Fibroblast of mammary gland (primary cell): ENCODE measurements at regions not wholly inside any gene's neighbourhood (a gene's known extent, or its start where the extent isn't known, plus 50 kb on each side); places are given as distances from the start of the nearest gene placed in this dataset.
A peak's percentile ranks its signal among the peaks of the same experiment; 100 is the strongest.

Experiments used
- DNase-seq: peaks from one replicate; pipeline ENCODE4 v3.0.0-alpha.2; 2010; ENCODE audit warnings: low read depth
- H3K4me3 ChIP-seq: 2 replicates; pipeline ENCODE4 v1.5.1; 2011; ENCODE audit warnings: low read depth, mild to moderate bottlenecking, low read length, moderate library complexity; ENCODE audit not compliant: control insufficient read depth
- TF ChIP-seq, protein P1 (sequence below): conservative IDR thresholded peaks from 2 replicates; pipeline ENCODE4 v1.5.1; 2011; ENCODE audit warnings: low read depth, low read length, inconsistent platforms; ENCODE audit not compliant: control insufficient read depth, insufficient read depth

- peak; percentile 69 for DNase-seq
- TF ChIP-seq, protein P1, sequence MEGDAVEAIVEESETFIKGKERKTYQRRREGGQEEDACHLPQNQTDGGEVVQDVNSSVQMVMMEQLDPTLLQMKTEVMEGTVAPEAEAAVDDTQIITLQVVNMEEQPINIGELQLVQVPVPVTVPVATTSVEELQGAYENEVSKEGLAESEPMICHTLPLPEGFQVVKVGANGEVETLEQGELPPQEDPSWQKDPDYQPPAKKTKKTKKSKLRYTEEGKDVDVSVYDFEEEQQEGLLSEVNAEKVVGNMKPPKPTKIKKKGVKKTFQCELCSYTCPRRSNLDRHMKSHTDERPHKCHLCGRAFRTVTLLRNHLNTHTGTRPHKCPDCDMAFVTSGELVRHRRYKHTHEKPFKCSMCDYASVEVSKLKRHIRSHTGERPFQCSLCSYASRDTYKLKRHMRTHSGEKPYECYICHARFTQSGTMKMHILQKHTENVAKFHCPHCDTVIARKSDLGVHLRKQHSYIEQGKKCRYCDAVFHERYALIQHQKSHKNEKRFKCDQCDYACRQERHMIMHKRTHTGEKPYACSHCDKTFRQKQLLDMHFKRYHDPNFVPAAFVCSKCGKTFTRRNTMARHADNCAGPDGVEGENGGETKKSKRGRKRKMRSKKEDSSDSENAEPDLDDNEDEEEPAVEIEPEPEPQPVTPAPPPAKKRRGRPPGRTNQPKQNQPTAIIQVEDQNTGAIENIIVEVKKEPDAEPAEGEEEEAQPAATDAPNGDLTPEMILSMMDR = no peak
- H3K4me3 ChIP-seq = no peak overlapping the region
Measured at GRCh38 chr4:33054161-33054560, 2334.0 kb downstream of the PCDH7 start.

- no peak overlapping the region for H3K4me3 ChIP-seq
- DNase-seq = peak; percentile 49
- TF ChIP-seq, protein P1 = no peak
Measured at GRCh38 chr4:33054656-33055196, 2334.6 kb downstream of the PCDH7 start.

DNA sequence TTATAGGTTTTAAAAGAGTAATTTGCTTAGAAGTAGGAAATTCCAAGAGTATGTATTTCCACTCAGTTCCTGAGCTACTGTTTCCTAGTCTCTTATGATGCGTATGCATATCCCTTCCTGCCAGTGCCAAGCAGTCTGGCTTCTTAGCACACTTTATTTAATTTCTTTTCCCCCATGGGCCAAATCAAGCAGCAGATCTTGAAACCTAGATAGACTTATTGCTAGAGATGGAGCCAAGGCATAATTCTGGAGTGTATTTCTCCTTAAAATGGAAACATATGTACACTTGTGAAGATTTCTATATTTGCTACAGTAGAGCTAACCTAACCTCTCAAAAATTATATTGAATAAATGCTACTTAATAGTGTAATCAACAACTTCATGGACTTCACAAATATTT lies 2337.6 kb downstream of the PCDH7 start:
- TF ChIP-seq, protein P1 = no peak
- no peak for DNase-seq
- H3K4me3 ChIP-seq = no peak overlapping the region

GRCh38 chr4:33058998-33059397 lies 2338.8 kb downstream of the PCDH7 start:
- no peak overlapping the region for H3K4me3 ChIP-seq
- no peak for DNase-seq
- TF ChIP-seq, protein P1 = no peak

GRCh38 chr4:33060674-33061542 lies 2340.7 kb downstream of the PCDH7 start:
- H3K4me3 ChIP-seq = no peak overlapping the region
- TF ChIP-seq, protein P1 = peak; percentile 89
- DNase-seq = peak; percentile 66

GRCh38 chr4:33061727-33062126 lies 2341.6 kb downstream of the PCDH7 start:
- DNase-seq = no peak
- no peak overlapping the region for H3K4me3 ChIP-seq
- TF ChIP-seq, protein P1 = no peak
